H9 (cell line): ENCODE measurements at regions not wholly inside any gene's neighbourhood (a gene's known extent, or its start where the extent isn't known, plus 50 kb on each side); places are given as distances from the start of the nearest gene placed in this dataset.

Source experiments
- DNase-seq: peaks from one replicate; pipeline ENCODE4 v3.0.0-alpha.2; 2017
- H2AFZ ChIP-seq: one replicate; pipeline ENCODE4 v1.6.1; 2013; ENCODE audit warnings: mild to moderate bottlenecking, low read length, control low read depth, moderate library complexity
- H2AK5ac ChIP-seq: 2 replicates; pipeline ENCODE4 v1.6.1; 2013; ENCODE audit warnings: low read length, control low read depth, mixed read lengths; ENCODE audit not compliant: insufficient read length
- H2BK120ac ChIP-seq: one replicate; pipeline ENCODE4 v1.6.1; 2013; ENCODE audit warnings: low read depth, mild to moderate bottlenecking, low read length, control low read depth, inconsistent platforms; ENCODE audit not compliant: poor library complexity, severe bottlenecking
- H2BK12ac ChIP-seq: 2 replicates; pipeline ENCODE4 v1.6.1; 2013; ENCODE audit warnings: low read length, control low read depth, mixed read lengths, low read depth; ENCODE audit not compliant: insufficient read length
- H2BK15ac ChIP-seq: 2 replicates; pipeline ENCODE4 v1.6.1; 2013; ENCODE audit warnings: low read depth, low read length, control low read depth
- H2BK20ac ChIP-seq: one replicate; pipeline ENCODE4 v1.6.1; 2013; ENCODE audit warnings: low read depth, mild to moderate bottlenecking, low read length, control low read depth, inconsistent platforms; ENCODE audit not compliant: poor library complexity, severe bottlenecking
- H2BK5ac ChIP-seq: 2 replicates; pipeline ENCODE4 v1.6.1; 2013; ENCODE audit warnings: low read length, control low read depth, mixed read lengths; ENCODE audit not compliant: insufficient read length
- H3K14ac ChIP-seq: 2 replicates; pipeline ENCODE4 v1.6.1; 2013; ENCODE audit warnings: low read length, control low read depth; ENCODE audit not compliant: insufficient read depth
- H3K18ac ChIP-seq: 2 replicates; pipeline ENCODE4 v1.6.1; 2013; ENCODE audit warnings: low read depth, mild to moderate bottlenecking, mixed read lengths, low read length, control low read depth; ENCODE audit not compliant: insufficient read length
- H3K23ac ChIP-seq: 2 replicates; pipeline ENCODE4 v1.6.1; 2013; ENCODE audit warnings: low read length, control low read depth, mixed read lengths, low read depth; ENCODE audit not compliant: insufficient read length
- H3K23me2 ChIP-seq: 2 replicates; pipeline ENCODE4 v1.6.1; 2013; ENCODE audit warnings: low read depth, mild to moderate bottlenecking, mixed read lengths, low read length, control low read depth; ENCODE audit not compliant: insufficient read length, poor library complexity, severe bottlenecking
- H3K27ac ChIP-seq: 2 replicates; pipeline ENCODE4 v1.5.1; 2013; ENCODE audit warnings: low read length, control low read depth, mixed read lengths, low read depth; ENCODE audit not compliant: insufficient read length
- H3K27me3 ChIP-seq: 2 replicates; pipeline ENCODE4 v1.6.1; 2013; ENCODE audit warnings: low read length, control low read depth, inconsistent platforms; ENCODE audit not compliant: insufficient read depth
- H3K4ac ChIP-seq: 2 replicates; pipeline ENCODE4 v1.6.1; 2013; ENCODE audit warnings: low read depth, mild to moderate bottlenecking, control low read depth, inconsistent platforms, low read length, moderate library complexity
- H3K4me1 ChIP-seq: 2 replicates; pipeline ENCODE4 v1.6.1; 2013; ENCODE audit warnings: low read length, control low read depth, inconsistent platforms; ENCODE audit not compliant: insufficient read depth
- H3K4me2 ChIP-seq: 2 replicates; pipeline ENCODE4 v1.6.1; 2013; ENCODE audit warnings: low read length, control low read depth, mixed read lengths; ENCODE audit not compliant: insufficient read length, insufficient read depth
- H3K56ac ChIP-seq: 2 replicates; pipeline ENCODE4 v1.6.1; 2013; ENCODE audit warnings: low read depth, mild to moderate bottlenecking, mixed read lengths, low read length, control low read depth; ENCODE audit not compliant: insufficient read length
- H3K79me1 ChIP-seq: 2 replicates; pipeline ENCODE4 v1.6.1; 2013; ENCODE audit warnings: low read depth, mild to moderate bottlenecking, moderate library complexity, low read length, control low read depth, inconsistent platforms; ENCODE audit not compliant: insufficient read depth, poor library complexity, severe bottlenecking
- H3K79me2 ChIP-seq: 2 replicates; pipeline ENCODE4 v1.6.1; 2013; ENCODE audit warnings: low read length, control low read depth, inconsistent platforms; ENCODE audit not compliant: insufficient read depth
- H3K9ac ChIP-seq: 2 replicates; pipeline ENCODE4 v1.6.1; 2013; ENCODE audit warnings: low read length, control low read depth, mixed read lengths; ENCODE audit not compliant: insufficient read length; ENCODE audit errors: extremely low read depth
- H3K9me3 ChIP-seq: one replicate; pipeline ENCODE4 v1.6.1; 2013; ENCODE audit warnings: low read depth, low read length, inconsistent platforms; ENCODE audit not compliant: control insufficient read depth
- H3T11ph ChIP-seq: one replicate; pipeline ENCODE4 v1.6.1; 2013; ENCODE audit warnings: mild to moderate bottlenecking, low read length, control low read depth, inconsistent platforms
- H4K20me1 ChIP-seq: one replicate; pipeline ENCODE4 v1.6.1; 2013; ENCODE audit not compliant: control insufficient read depth, insufficient read length, insufficient read depth
- H4K5ac ChIP-seq: 2 replicates; pipeline ENCODE4 v1.6.1; 2013; ENCODE audit warnings: low read depth, mild to moderate bottlenecking, mixed read lengths, low read length, control low read depth; ENCODE audit not compliant: insufficient read length
- H4K8ac ChIP-seq: replicated peaks from 2 replicates; pipeline ENCODE4 v1.6.1; 2013; ENCODE audit warnings: low read length, control low read depth, mixed read lengths, low read depth; ENCODE audit not compliant: insufficient read length
- H4K91ac ChIP-seq: 2 replicates; pipeline ENCODE4 v1.6.1; 2013; ENCODE audit warnings: low read depth, mild to moderate bottlenecking, moderate library complexity, mixed read lengths, low read length, control low read depth; ENCODE audit not compliant: insufficient read length
- H3K27ac Mint-ChIP-seq, 3 experiments: 2 replicates in 2 of 3; 3 replicates in 1 of 3; pipeline ENCODE4 v1.8.0; 2020 to 2021; ENCODE audit warnings: mixed read lengths in 3 of 3, mild to moderate bottlenecking in 1 of 3, moderate library complexity in 1 of 3
- H3K27me3 Mint-ChIP-seq: 2 replicates; pipeline ENCODE4 v1.8.0; 2021; ENCODE audit warnings: low read depth, mild to moderate bottlenecking, moderate library complexity, mixed read lengths
- H3K36me3 Mint-ChIP-seq, 3 experiments: 2 replicates in 2 of 3; 3 replicates in 1 of 3; pipeline ENCODE4 v1.8.0; 2020 to 2021; ENCODE audit warnings: low read depth in 3 of 3, mixed read lengths in 3 of 3; ENCODE audit not compliant: insufficient read depth in 1 of 3
- H3K4me1 Mint-ChIP-seq, 2 experiments: 2 replicates each; pipeline ENCODE4 v1.8.0; 2020; ENCODE audit warnings: mixed read lengths in 2 of 2
- H3K4me3 Mint-ChIP-seq, 2 experiments: 2 replicates in 1 of 2; 3 replicates in 1 of 2; pipeline ENCODE4 v1.8.0; 2020 to 2021; ENCODE audit warnings: mild to moderate bottlenecking in 2 of 2, mixed read lengths in 2 of 2, moderate library complexity in 1 of 2
- H3K9me3 Mint-ChIP-seq, 2 experiments: 2 replicates in 1 of 2; 3 replicates in 1 of 2; pipeline ENCODE4 v1.8.0; 2020; ENCODE audit warnings: mild to moderate bottlenecking in 2 of 2, mixed read lengths in 2 of 2, moderate library complexity in 1 of 2
- CTCF ChIP-seq: fragments of 200-600 bp; sonication (generic); conservative IDR thresholded peaks from 3 replicates; pipeline ENCODE4 v1.8.0; 2021; ENCODE audit warnings: antibody characterized with exemption, mild to moderate bottlenecking
- WGBS: extraction: QIAGEN DNeasy Blood & Tissue Kit; methylation state at CpG from one replicate; pipeline ENCODE4 v1.1.7; 2013; ENCODE audit warnings: missing lambda C conversion rate, low lambda C conversion rate, mixed read lengths; ENCODE audit not compliant: insufficient read length; ENCODE audit errors: extremely low coverage; 5-methylcytosine and 5-hydroxymethylcytosine counted together

- Histone ChIP-seq H3T11ph (no peak overlapping the region), H4K20me1 (no peaks in the 10 kb centered on the region), H3K14ac (no peak overlapping the region), H3K23ac (no peak overlapping the region), H2BK15ac (no peak overlapping the region), H2BK20ac (no peak overlapping the region), H2AK5ac (no peak overlapping the region), H3K23me2 (no peaks in the 10 kb centered on the region), H2BK12ac (no peak overlapping the region), H2BK5ac (no peak overlapping the region), H3K79me2 (no peaks in the 10 kb centered on the region), H3K18ac (no peak overlapping the region), H3K56ac (no peak overlapping the region), H3K9me3 (no peaks in the 10 kb centered on the region), H4K91ac (no peak overlapping the region), H3K9ac (no peak overlapping the region), H3K4ac (no peak overlapping the region), H4K5ac (no peak overlapping the region), H3K27ac (no peak overlapping the region), H2AFZ (no peak overlapping the region), H4K8ac (no peak overlapping the region), H2BK120ac (no peak overlapping the region), H3K79me1 (no peaks in the 10 kb centered on the region), H3K4me2 (no peak overlapping the region), H3K27me3 (no peaks in the 10 kb centered on the region), H3K4me1 (peaks cover 6% of the 10 kb centered on the region; the same call in 1 of the 2 replicates)
- no peak overlapping the region for H3K4me3 Mint-ChIP-seq
- H3K4me1 Mint-ChIP-seq = peaks cover 12 to 14% of the 10 kb centered on the region in 2 experiments
- DNase-seq = no peak
- no peak for TF ChIP-seq CTCF
- no CpG with 5 or more reads among the region's 6 CpGs for WGBS
- H3K27ac Mint-ChIP-seq = no peak overlapping the region
- H3K36me3 Mint-ChIP-seq = peaks cover 0 to 5% (median 0%) of the 10 kb centered on the region in 3 experiments; a peak in 5 of 7 replicates
- peaks cover 10 to 14% of the 10 kb centered on the region in 2 experiments for H3K9me3 Mint-ChIP-seq
- no peaks in the 10 kb centered on the region; the same call in 1 of the 2 replicates for H3K27me3 Mint-ChIP-seq
Observed at GRCh38 chr1:177820213-177820612, 149.6 kb downstream of the SEC16B start.
